ENCODE measurements at regions not wholly inside any gene's neighbourhood (a gene's known extent, or its start where the extent isn't known, plus 50 kb on each side); places are given as distances from the start of the nearest gene placed in this dataset.

- TF ChIP-seq CTCF (IDR thresholded peaks at IDR 0.05; ENCODE audit: insufficient read depth, low read length, poor library complexity, severe bottlenecking), result no peak
- no peak for DNase-seq (ENCODE audit: low read depth)
- H3K4me3 ChIP-seq (ENCODE audit: low read depth, low read length), result no peak overlapping the region
- no peaks in the 10 kb centered on the region for H3K27me3 ChIP-seq (ENCODE audit: control insufficient read depth, insufficient read depth, low read length)
- H3K36me3 ChIP-seq (ENCODE audit: control insufficient read depth, insufficient read depth, low read length), result no peaks in the 10 kb centered on the region
Observed at GRCh38 chr5:116696366-116696765, 121.7 kb upstream of the SEMA6A start.

GRCh38 chr5:116695681-116696080 is 121.1 kb upstream of the SEMA6A start:
- no peaks in the 10 kb centered on the region for H3K27me3 ChIP-seq (ENCODE audit: control insufficient read depth, insufficient read depth, low read length)
- TF ChIP-seq CTCF (IDR thresholded peaks at IDR 0.05; ENCODE audit: insufficient read depth, low read length, poor library complexity, severe bottlenecking), result no peak

GRCh38 chr5:116686438-116686837 is 111.8 kb upstream of the SEMA6A start:
- Histone ChIP-seq H3K4me3 (ENCODE audit: low read depth, low read length) (no peak overlapping the region), H3K27me3 (ENCODE audit: control insufficient read depth, insufficient read depth, low read length) (no peaks in the 10 kb centered on the region), H3K36me3 (ENCODE audit: control insufficient read depth, insufficient read depth, low read length) (no peaks in the 10 kb centered on the region)
- no peak for DNase-seq (ENCODE audit: low read depth)
- TF ChIP-seq CTCF (IDR thresholded peaks at IDR 0.05; ENCODE audit: insufficient read depth, low read length, poor library complexity, severe bottlenecking), result no peak

More at GRCh38 chr5:116695681-116696080, 121.1 kb upstream of the SEMA6A start:
- no peak for DNase-seq (ENCODE audit: low read depth)
- Histone ChIP-seq H3K4me3 (ENCODE audit: low read depth, low read length) (no peak overlapping the region), H3K36me3 (ENCODE audit: control insufficient read depth, insufficient read depth, low read length) (no peaks in the 10 kb centered on the region)

- no peak overlapping the region for H3K4me3 ChIP-seq (ENCODE audit: low read depth, low read length)
- DNase-seq (ENCODE audit: low read depth), result no peak
- TF ChIP-seq CTCF (IDR thresholded peaks at IDR 0.05; ENCODE audit: insufficient read depth, low read length, poor library complexity, severe bottlenecking), result no peak
- no peaks in the 10 kb centered on the region for H3K27me3 ChIP-seq (ENCODE audit: control insufficient read depth, insufficient read depth, low read length)
- H3K36me3 ChIP-seq (ENCODE audit: control insufficient read depth, insufficient read depth, low read length), result no peaks in the 10 kb centered on the region
Observed at GRCh38 chr5:116685931-116686330, 111.3 kb upstream of the SEMA6A start.

GRCh38 chr5:116685069-116685468 is 110.4 kb upstream of the SEMA6A start:
- Histone ChIP-seq H3K4me3 (ENCODE audit: low read depth, low read length) (no peak overlapping the region), H3K36me3 (ENCODE audit: control insufficient read depth, insufficient read depth, low read length) (no peaks in the 10 kb centered on the region)
- TF ChIP-seq CTCF (IDR thresholded peaks at IDR 0.05; ENCODE audit: insufficient read depth, low read length, poor library complexity, severe bottlenecking), result no peak

GRCh38 chr5:116681334-116682013 is 106.9 kb upstream of the SEMA6A start:
- DNase-seq (ENCODE audit: low read depth), result no peak
- Histone ChIP-seq H3K4me3 (ENCODE audit: low read depth, low read length) (no peak overlapping the region), H3K36me3 (ENCODE audit: control insufficient read depth, insufficient read depth, low read length) (no peaks in the 10 kb centered on the region), H3K27me3 (ENCODE audit: control insufficient read depth, insufficient read depth, low read length) (no peaks in the 10 kb centered on the region)
- no peak for TF ChIP-seq CTCF (IDR thresholded peaks at IDR 0.05; ENCODE audit: insufficient read depth, low read length, poor library complexity, severe bottlenecking)

More at GRCh38 chr5:116685069-116685468, 110.4 kb upstream of the SEMA6A start:
- H3K27me3 ChIP-seq (ENCODE audit: control insufficient read depth, insufficient read depth, low read length), result no peaks in the 10 kb centered on the region
- DNase-seq (ENCODE audit: low read depth), result no peak

Data from kidney epithelial cell (primary cell).